Anterior cingulate cortex (tissue), 58 donors: ENCODE measurements at regions not wholly inside any gene's neighbourhood (a gene's known extent, or its start where the extent isn't known, plus 50 kb on each side); places are given as distances from the start of the nearest gene placed in this dataset.
A peak's percentile ranks its signal among the peaks of the same experiment; 100 is the strongest.

Source experiments
- DNase-seq, 58 donors: peaks; one replicate each; lab custom pipeline; 2025; lab: John Stamatoyannopoulos, UW

- DNase-seq, result no peak
Measured at GRCh38 chr5:174606153-174606552, 118.2 kb upstream of the MSX2 start.

DNA sequence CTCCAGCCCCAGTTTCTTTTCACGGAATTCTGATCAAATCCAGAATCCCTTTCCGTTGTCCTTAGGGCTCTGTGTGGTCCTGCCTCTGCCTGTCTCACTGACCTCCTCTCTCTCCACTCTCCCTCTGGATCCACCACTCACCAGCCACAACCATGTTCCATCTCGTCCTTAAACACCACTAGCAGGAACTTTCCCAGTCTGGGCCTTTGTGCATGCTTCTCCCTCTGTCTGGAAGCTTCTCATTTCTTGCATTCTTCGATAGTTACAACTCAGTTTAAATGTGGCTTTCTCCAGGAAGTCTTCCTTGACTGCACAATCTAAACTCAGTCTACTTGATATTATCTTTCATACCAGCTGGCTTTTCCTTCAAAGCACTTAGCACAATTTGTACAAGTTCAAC is 117.7 kb upstream of the MSX2 start:
- DNase-seq, result no peak

DNA sequence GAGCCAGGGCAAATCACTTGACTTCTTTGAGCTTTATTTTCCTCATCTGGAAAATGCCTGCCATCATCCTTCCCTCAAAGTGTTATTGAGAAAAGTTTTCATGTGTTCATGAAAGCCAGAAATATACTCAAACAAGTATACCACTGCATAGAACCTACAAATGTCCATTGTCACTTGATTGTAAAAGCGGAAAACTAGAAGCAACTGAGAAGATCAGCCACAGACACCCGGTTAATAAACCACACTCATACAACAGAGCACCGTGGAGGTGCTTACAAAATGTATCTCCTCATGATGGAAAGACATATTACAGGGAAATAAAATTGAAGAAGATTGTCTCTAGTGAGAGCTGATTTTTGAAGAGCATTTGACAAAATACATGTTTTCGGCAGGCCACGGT is 117.2 kb upstream of the MSX2 start:
- no peak for DNase-seq

GRCh38 chr5:174607916-174608315 is 116.5 kb upstream of the MSX2 start:
- DNase-seq, result no peak

GRCh38 chr5:174608631-174609097 is 115.7 kb upstream of the MSX2 start:
- DNase-seq, result peak in 30 of 58 donors; percentile 1 to 57 (median 11)

DNA sequence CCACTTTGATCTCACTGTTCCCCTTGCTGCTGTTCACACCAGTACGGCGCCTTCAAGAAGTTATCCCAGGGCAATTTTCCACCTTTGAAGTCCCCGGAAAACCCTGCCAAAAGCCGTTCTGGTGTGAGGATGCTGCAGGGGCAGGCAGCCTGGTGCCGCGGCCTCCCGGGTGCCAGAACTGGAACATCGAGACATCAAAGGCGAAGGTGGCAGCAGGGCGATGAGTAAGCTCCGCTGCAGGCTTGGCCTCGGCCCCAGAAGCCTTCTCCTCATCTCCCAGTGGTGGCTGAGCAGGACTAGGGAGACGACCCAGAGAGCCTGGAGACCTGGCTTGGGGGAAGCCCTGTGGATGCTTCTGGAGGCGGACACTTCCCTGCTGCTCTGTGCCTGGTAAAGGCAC is 115.3 kb upstream of the MSX2 start:
- DNase-seq, result peak in 2 of 58 donors; percentile 1 to 6

GRCh38 chr5:174610968-174611367 is 113.4 kb upstream of the MSX2 start:
- DNase-seq, result no peak

- DNase-seq, result no peak
Measured at GRCh38 chr5:174612686-174613085, 111.7 kb upstream of the MSX2 start.

DNA sequence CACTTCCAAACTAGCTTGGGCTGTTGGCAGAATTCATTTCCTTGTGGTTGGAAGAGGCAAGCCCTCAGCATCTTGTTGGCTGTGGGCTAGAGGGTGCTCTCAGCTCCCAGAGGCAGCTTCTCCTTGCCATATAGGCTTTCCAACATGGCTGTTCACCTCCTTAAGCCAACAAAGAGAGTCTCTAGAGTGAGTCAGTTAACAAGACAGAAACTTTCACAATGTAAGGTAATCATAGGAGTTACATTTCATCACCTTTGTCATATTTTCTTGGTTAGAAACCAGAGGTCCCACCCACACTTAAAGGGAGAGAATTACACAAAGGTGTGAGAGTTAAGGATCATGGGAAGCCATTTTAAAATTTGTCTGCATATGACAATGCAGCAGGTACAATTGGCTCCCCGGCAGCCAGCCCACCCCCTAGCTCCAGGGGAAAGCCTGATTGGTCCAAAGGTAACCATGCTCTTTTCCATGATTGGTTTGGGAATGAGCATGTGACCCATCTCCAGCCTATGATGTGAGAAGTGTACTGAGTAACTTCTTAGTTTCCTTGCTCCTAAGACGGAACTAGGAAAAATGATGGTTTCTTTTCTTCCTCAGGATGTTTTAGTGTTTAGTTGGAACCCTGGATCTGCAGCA is 109.8 kb upstream of the MSX2 start:
- no peak for DNase-seq

DNA sequence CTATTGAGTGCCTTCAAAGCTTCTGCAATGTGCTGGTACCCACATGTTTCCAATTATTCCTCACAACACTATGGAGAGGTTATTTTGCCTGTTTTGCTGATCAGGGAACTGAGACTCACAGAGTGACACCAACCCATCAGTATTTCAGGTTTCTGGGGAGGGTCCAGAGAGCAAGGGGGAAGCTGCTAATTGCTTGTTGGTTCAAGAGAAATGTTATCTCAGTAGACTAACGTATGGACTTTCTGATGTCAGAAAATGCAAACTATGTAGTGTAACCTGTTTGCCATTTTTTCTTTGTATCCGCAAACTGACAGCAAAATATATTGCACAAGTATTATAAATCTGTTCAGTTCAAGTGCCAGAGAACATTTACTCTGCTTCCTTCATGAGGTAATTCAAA is 108.3 kb upstream of the MSX2 start:
- no peak for DNase-seq

GRCh38 chr5:174617285-174617684 is 107.1 kb upstream of the MSX2 start:
- DNase-seq, result no peak

GRCh38 chr5:174617910-174618309 is 106.5 kb upstream of the MSX2 start:
- no peak for DNase-seq

GRCh38 chr5:174618589-174618988 is 105.8 kb upstream of the MSX2 start:
- DNase-seq, result no peak

DNA sequence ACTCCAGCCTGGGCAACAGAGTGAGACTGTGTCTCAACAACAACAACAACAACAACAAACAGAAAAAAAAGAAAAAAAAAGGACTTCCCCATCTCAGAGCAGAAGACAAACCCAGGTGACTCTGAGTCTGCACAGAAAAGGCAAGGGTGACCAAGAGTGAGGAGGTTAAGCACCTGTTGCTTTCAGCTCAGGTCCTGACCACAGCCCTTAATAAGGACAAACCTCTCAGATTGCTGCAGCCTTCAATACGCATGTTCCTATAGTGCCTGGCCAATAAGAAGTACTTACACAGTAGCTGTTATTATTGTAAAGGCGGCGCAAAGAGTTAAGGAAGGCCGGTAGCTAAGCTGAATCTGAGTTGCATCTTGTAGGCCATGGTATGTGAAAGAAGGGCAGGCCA is 102.3 kb upstream of the MSX2 start:
- DNase-seq, result no peak

GRCh38 chr5:174623018-174623417 is 101.4 kb upstream of the MSX2 start:
- no peak for DNase-seq

DNA sequence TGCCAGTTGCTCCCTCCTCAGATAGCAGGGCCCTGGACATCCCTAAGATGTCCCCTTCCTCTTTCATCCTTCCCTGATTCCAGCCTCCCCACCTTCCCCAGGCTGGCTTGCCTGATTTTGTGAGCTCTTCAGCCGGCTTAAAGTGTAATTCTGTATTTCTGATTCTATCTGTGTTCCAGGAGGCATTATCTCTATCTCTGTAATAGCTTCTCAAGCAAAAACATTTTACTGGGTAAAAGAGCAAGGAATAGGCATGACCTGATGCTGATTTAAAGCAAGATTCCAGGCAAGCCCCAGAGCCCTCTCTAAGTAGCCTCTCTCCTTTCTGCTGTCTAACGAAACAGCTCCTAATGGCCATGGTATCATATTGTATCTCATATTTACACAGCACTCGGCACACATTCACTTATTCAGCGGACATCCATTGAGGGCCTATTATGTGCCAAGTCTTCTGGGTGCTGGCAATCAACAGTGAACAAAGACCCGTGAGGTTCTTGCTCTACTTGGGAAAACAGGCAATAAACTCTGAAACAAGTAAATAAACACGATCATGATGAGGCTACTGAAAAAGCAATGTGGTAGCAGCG is 100.9 kb upstream of the MSX2 start:
- no peak for DNase-seq

DNA sequence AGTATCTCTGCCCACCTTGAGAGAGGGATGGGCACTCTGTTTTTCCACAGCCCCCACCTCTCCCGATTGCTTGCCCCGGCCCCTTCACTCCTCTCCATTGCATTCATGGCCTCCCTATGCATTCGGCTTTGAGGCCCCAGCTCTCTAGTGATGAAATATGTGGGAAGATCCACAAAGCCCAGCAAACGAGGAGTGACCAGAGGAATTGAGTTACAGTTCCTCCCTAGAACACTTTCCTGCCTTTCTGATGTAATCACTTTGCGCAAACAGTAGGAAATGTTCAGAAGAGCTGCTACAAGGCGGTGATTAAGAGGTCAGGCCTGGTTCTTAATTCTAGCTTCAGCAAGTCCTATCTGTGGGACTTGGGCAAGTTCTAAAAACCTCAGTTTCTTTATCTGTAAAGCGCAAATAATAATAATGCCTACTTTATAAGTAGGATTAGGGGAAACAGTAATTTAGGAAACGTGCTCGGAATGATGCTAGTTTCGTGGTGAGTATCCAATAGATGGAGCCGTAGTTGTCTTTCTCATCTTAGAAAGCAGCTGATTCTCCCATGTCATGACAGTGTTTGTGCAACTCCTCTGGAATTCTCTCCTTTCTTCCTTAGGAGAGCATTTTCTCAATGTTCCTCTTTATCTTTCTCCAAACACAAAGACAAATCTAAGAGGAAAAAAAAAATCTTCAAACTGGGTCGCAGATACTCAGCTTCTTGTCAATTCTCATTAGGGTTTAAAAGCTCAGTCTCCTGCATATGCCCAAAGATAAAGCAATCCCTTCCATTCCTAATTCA is 99.5 kb upstream of the MSX2 start:
- no peak for DNase-seq

GRCh38 chr5:174625591-174626350 is 98.6 kb upstream of the MSX2 start:
- DNase-seq, result peak in 4 of 58 donors; percentile 1 to 11 (median 4)

- DNase-seq, result no peak
Measured at GRCh38 chr5:174626369-174626920, 97.9 kb upstream of the MSX2 start.

- no peak for DNase-seq
Measured at GRCh38 chr5:174636094-174636493, 88.3 kb upstream of the MSX2 start.
